Activated CD8-positive, alpha-beta T cell treated with anti-CD3 and anti-CD28 coated beads for 36 hours (primary cell): ENCODE measurements at regions not wholly inside any gene's neighbourhood (a gene's known extent, or its start where the extent isn't known, plus 50 kb on each side); places are given as distances from the start of the nearest gene placed in this dataset.

Experiments used
- ATAC-seq: fragments of 200-7000 bp; cut with Tn5 transposase; one replicate; pipeline ENCODE4 v1.10.0; 2021; ENCODE audit warnings: mild to moderate bottlenecking, moderate library complexity
- CTCF ChIA-PET: fragments of 350-600 bp; sonication (Branson Sonifier 250); formaldehyde crosslinking; loops from one replicate; lab custom pipeline; 2021; ENCODE audit warnings: antibody characterized with exemption; lab: Charles Lee
- POLR2A ChIA-PET: fragments of 350-600 bp; sonication (Branson Sonifier 250); formaldehyde crosslinking; loops from one replicate; lab custom pipeline; 2021; ENCODE audit warnings: antibody characterized with exemption; lab: Charles Lee
- DNase-seq: peaks from one replicate; pipeline ENCODE4 v3.0.0-alpha.2; 2020
- H3K27ac Mint-ChIP-seq: one replicate; pipeline ENCODE4 v1.8.0; 2021; ENCODE audit warnings: mild to moderate bottlenecking, mixed read lengths
- H3K27me3 Mint-ChIP-seq: one replicate; pipeline ENCODE4 v1.8.0; 2021; ENCODE audit warnings: mixed read lengths
- H3K36me3 Mint-ChIP-seq: one replicate; pipeline ENCODE4 v1.8.0; 2021; ENCODE audit warnings: low read depth, mixed read lengths
- H3K4me1 Mint-ChIP-seq: one replicate; pipeline ENCODE4 v1.8.0; 2021; ENCODE audit warnings: low read depth, mixed read lengths
- H3K4me3 Mint-ChIP-seq: one replicate; pipeline ENCODE4 v1.8.0; 2021; ENCODE audit warnings: mild to moderate bottlenecking, moderate library complexity, mixed read lengths
- H3K9me3 Mint-ChIP-seq: one replicate; pipeline ENCODE4 v1.8.0; 2021; ENCODE audit warnings: mixed read lengths
- CTCF ChIP-seq: fragments of 200-600 bp; IDR thresholded peaks from one replicate; pipeline ENCODE4 v1.8.0; 2022; ENCODE audit warnings: antibody characterized with exemption, mild to moderate bottlenecking
- intact Hi-C: fragments of 100-400 bp; cut with micrococcal nuclease; formaldehyde crosslinking; loops from one replicate; pipeline ENCODE4 v1.10.0; 2022

GRCh38 chr6:8191629-8192028 lies 89.3 kb upstream of the EEF1E1 start:
- no peak overlapping the region for H3K4me3 Mint-ChIP-seq
- no peaks in the 10 kb centered on the region for H3K9me3 Mint-ChIP-seq
- CTCF ChIA-PET, result no interaction called here
- H3K36me3 Mint-ChIP-seq, result no peaks in the 10 kb centered on the region
- H3K4me1 Mint-ChIP-seq, result no peaks in the 10 kb centered on the region
- no peak for TF ChIP-seq CTCF
- DNase-seq, result no peak
- ATAC-seq, result no peak
- peaks cover 7% of the 10 kb centered on the region for H3K27me3 Mint-ChIP-seq
- no peak overlapping the region for H3K27ac Mint-ChIP-seq
- POLR2A ChIA-PET, result no interaction called here
- intact Hi-C loops, result no loop called here

- no peak overlapping the region for H3K27ac Mint-ChIP-seq
- H3K27me3 Mint-ChIP-seq, result peaks cover 13% of the 10 kb centered on the region
- no peak for DNase-seq
- POLR2A ChIA-PET, result no interaction called here
- CTCF ChIA-PET, result interaction anchor here (0.9 kb wide), 1 partner anchor 32 kb away, joined by 4 read pairs; no protein-coding TSS in a partner anchor
- no peak for TF ChIP-seq CTCF
- no peaks in the 10 kb centered on the region for H3K4me1 Mint-ChIP-seq
- H3K9me3 Mint-ChIP-seq, result no peaks in the 10 kb centered on the region
- intact Hi-C loops, result no loop called here
- ATAC-seq, result no peak
- H3K4me3 Mint-ChIP-seq, result no peak overlapping the region
- H3K36me3 Mint-ChIP-seq, result no peaks in the 10 kb centered on the region
Observed at GRCh38 chr6:8187209-8187608, 84.9 kb upstream of the EEF1E1 start.

GRCh38 chr6:8182902-8183665 lies 80.7 kb upstream of the EEF1E1 start:
- Mint-ChIP-seq H3K27me3 (peaks cover 13% of the 10 kb centered on the region), H3K9me3 (no peaks in the 10 kb centered on the region), H3K27ac (no peak overlapping the region), H3K36me3 (no peaks in the 10 kb centered on the region), H3K4me1 (no peaks in the 10 kb centered on the region), H3K4me3 (no peak overlapping the region)
- DNase-seq (no peak), ATAC-seq (no peak)
- no peak for TF ChIP-seq CTCF
- intact Hi-C loops, result no loop called here
- CTCF ChIA-PET, result interaction anchor here (0.6 kb wide), 1 partner anchor 23 kb away, joined by 3 read pairs; no protein-coding TSS in a partner anchor
- POLR2A ChIA-PET, result no interaction called here

- Mint-ChIP-seq H3K4me3 (no peak overlapping the region), H3K36me3 (no peaks in the 10 kb centered on the region)
- POLR2A ChIA-PET, result no interaction called here
Observed at GRCh38 chr6:8181951-8182845, 79.8 kb upstream of the EEF1E1 start.

More at GRCh38 chr6:8181951-8182845, 79.8 kb upstream of the EEF1E1 start:
- Mint-ChIP-seq H3K9me3 (no peaks in the 10 kb centered on the region), H3K4me1 (no peaks in the 10 kb centered on the region), H3K27ac (no peak overlapping the region), H3K27me3 (peaks cover 20% of the 10 kb centered on the region)
- CTCF ChIA-PET, result no interaction called here
- no peak for ATAC-seq
- DNase-seq, result no peak
- no peak for TF ChIP-seq CTCF
- intact Hi-C loops, result no loop called here
